BE2C (cell line): ENCODE measurements at regions not wholly inside any gene's neighbourhood (a gene's known extent, or its start where the extent isn't known, plus 50 kb on each side); places are given as distances from the start of the nearest gene placed in this dataset.

Source experiments
- DNase-seq: peaks from one replicate; pipeline ENCODE4 v3.0.0-alpha.2; 2020
- H3K27me3 ChIP-seq: fragments of 250-450 bp; sonication (Bioruptor Pico); 2 replicates; pipeline ENCODE4 v1.5.1; 2020; ENCODE audit warnings: mild to moderate bottlenecking
- H3K36me3 ChIP-seq: fragments of 250-450 bp; sonication (Bioruptor Pico); 2 replicates; pipeline ENCODE4 v1.5.1; 2020; ENCODE audit warnings: mild to moderate bottlenecking
- H3K4me1 ChIP-seq: fragments of 250-450 bp; sonication (Bioruptor Pico); 2 replicates; pipeline ENCODE4 v1.5.1; 2020
- H3K4me3 ChIP-seq: 2 replicates; pipeline ENCODE4 v1.5.1; 2011; ENCODE audit warnings: low read depth, low read length
- H3K9me3 ChIP-seq: fragments of 250-450 bp; sonication (Bioruptor Pico); 2 replicates; pipeline ENCODE4 v1.5.1; 2020
- CTCF ChIP-seq: IDR thresholded peaks from 2 replicates; pipeline ENCODE4 v1.5.1; 2012; ENCODE audit warnings: mild to moderate bottlenecking, low read depth, low read length

- H3K4me1 ChIP-seq: no peaks in the 10 kb centered on the region
- no peak overlapping the region for H3K4me3 ChIP-seq
- H3K36me3 ChIP-seq: no peaks in the 10 kb centered on the region
- no peaks in the 10 kb centered on the region for H3K9me3 ChIP-seq
- TF ChIP-seq CTCF: no peak
- H3K27me3 ChIP-seq: no peaks in the 10 kb centered on the region
- no peak for DNase-seq
Observed at GRCh38 chrX:39205467-39205866, 404.2 kb downstream of the MID1IP1 start.

- H3K36me3 ChIP-seq: no peaks in the 10 kb centered on the region
- no peak for TF ChIP-seq CTCF
- no peak overlapping the region for H3K4me3 ChIP-seq
- DNase-seq: no peak
- H3K9me3 ChIP-seq: no peaks in the 10 kb centered on the region
- no peaks in the 10 kb centered on the region for H3K4me1 ChIP-seq
- H3K27me3 ChIP-seq: no peaks in the 10 kb centered on the region
Observed at GRCh38 chrX:39206399-39207145, 405.3 kb downstream of the MID1IP1 start.

- no peaks in the 10 kb centered on the region for H3K4me1 ChIP-seq
- no peaks in the 10 kb centered on the region for H3K36me3 ChIP-seq
- H3K4me3 ChIP-seq: no peak overlapping the region
- no peak for DNase-seq
- H3K9me3 ChIP-seq: no peaks in the 10 kb centered on the region
- no peaks in the 10 kb centered on the region for H3K27me3 ChIP-seq
- TF ChIP-seq CTCF: no peak
Observed at GRCh38 chrX:39211501-39211900, 410.2 kb downstream of the MID1IP1 start.

- no peaks in the 10 kb centered on the region for H3K9me3 ChIP-seq
- no peaks in the 10 kb centered on the region for H3K4me1 ChIP-seq
- TF ChIP-seq CTCF: no peak
- H3K27me3 ChIP-seq: no peaks in the 10 kb centered on the region
- H3K4me3 ChIP-seq: no peak overlapping the region
- H3K36me3 ChIP-seq: no peaks in the 10 kb centered on the region
- no peak for DNase-seq
Observed at GRCh38 chrX:39212456-39212855, 411.2 kb downstream of the MID1IP1 start.

GRCh38 chrX:39214387-39215126, 413.3 kb downstream of the MID1IP1 start:
- no peak for TF ChIP-seq CTCF

GRCh38 chrX:39220952-39221351, 419.7 kb downstream of the MID1IP1 start:
- no peak for DNase-seq
- Histone ChIP-seq H3K27me3 (no peaks in the 10 kb centered on the region), H3K4me3 (no peak overlapping the region), H3K9me3 (no peaks in the 10 kb centered on the region), H3K4me1 (no peaks in the 10 kb centered on the region), H3K36me3 (no peaks in the 10 kb centered on the region)
- no peak for TF ChIP-seq CTCF

More at GRCh38 chrX:39214387-39215126, 413.3 kb downstream of the MID1IP1 start:
- Histone ChIP-seq H3K36me3 (no peaks in the 10 kb centered on the region), H3K27me3 (no peaks in the 10 kb centered on the region), H3K9me3 (no peaks in the 10 kb centered on the region), H3K4me3 (no peak overlapping the region), H3K4me1 (no peaks in the 10 kb centered on the region)
- DNase-seq: no peak
